HG03095 (cell line): ENCODE measurements at regions not wholly inside any gene's neighbourhood (a gene's known extent, or its start where the extent isn't known, plus 50 kb on each side); places are given as distances from the start of the nearest gene placed in this dataset.
"Not testable (repeated sequence)": the region's sequence is repeated elsewhere in the genome, so short reads cannot be mapped to it uniquely, and the experiment has no call there.

ENCODE experiments used
- ATAC-seq: cut with Tn5 transposase; IDR thresholded peaks from one replicate; pipeline ENCODE4 v1.9.1; 2021; ENCODE audit warnings: moderate library complexity; ENCODE audit not compliant: unreplicated experiment

- ATAC-seq: no peak
Observed at GRCh38 chr18:29928081-29928480, 1114.5 kb downstream of the DSC3 start.

- no peak for ATAC-seq
Observed at GRCh38 chr18:29925566-29925965, 1117.0 kb downstream of the DSC3 start.

GRCh38 chr18:29912351-29912750, 1130.2 kb downstream of the DSC3 start:
- no peak for ATAC-seq

GRCh38 chr18:29892960-29893558, 1149.5 kb downstream of the DSC3 start:
- no peak for ATAC-seq

GRCh38 chr18:29883114-29883513, 1159.4 kb downstream of the DSC3 start:
- no peak for ATAC-seq

- no peak for ATAC-seq
Observed at GRCh38 chr18:29882620-29883019, 1159.9 kb downstream of the DSC3 start.

- no peak for ATAC-seq
Observed at GRCh38 chr18:29879763-29880162, 1162.8 kb downstream of the DSC3 start.

GRCh38 chr18:29874519-29875098, 1167.9 kb downstream of the DSC3 start:
- peak; percentile 57 for ATAC-seq

GRCh38 chr18:29873211-29873610, 1169.3 kb downstream of the DSC3 start:
- no peak for ATAC-seq

- ATAC-seq: no peak
Observed at GRCh38 chr18:29871246-29871645, 1171.3 kb downstream of the DSC3 start.

GRCh38 chr18:29862824-29863223, 1179.7 kb downstream of the DSC3 start:
- ATAC-seq: no peak

- ATAC-seq: no peak
Observed at GRCh38 chr18:29855637-29856036, 1186.9 kb downstream of the DSC3 start.

- ATAC-seq: no peak
Observed at GRCh38 chr18:29853126-29853525, 1189.4 kb downstream of the DSC3 start.

GRCh38 chr18:29849144-29849543, 1193.4 kb downstream of the DSC3 start:
- ATAC-seq: no peak

GRCh38 chr18:29841631-29842030, 1200.9 kb downstream of the DSC3 start:
- no peak for ATAC-seq

GRCh38 chr18:29840089-29840488, 1202.5 kb downstream of the DSC3 start:
- no peak for ATAC-seq

GRCh38 chr18:29838961-29839360, 1203.6 kb downstream of the DSC3 start:
- ATAC-seq: not testable (repeated sequence)

GRCh38 chr18:29838556-29838955, 1204.0 kb downstream of the DSC3 start:
- ATAC-seq: no peak

- no peak for ATAC-seq
Observed at GRCh38 chr18:29823671-29824070, 1218.9 kb downstream of the DSC3 start.

GRCh38 chr18:29821544-29821943, 1221.0 kb downstream of the DSC3 start:
- ATAC-seq: no peak

GRCh38 chr18:29811519-29811918, 1231.0 kb downstream of the DSC3 start:
- no peak for ATAC-seq

- no peak for ATAC-seq
Observed at GRCh38 chr18:29780816-29781215, 1261.7 kb downstream of the DSC3 start.

GRCh38 chr18:29779096-29779495, 1263.4 kb downstream of the DSC3 start:
- no peak for ATAC-seq
